ENCODE measurements at regions not wholly inside any gene's neighbourhood (a gene's known extent, or its start where the extent isn't known, plus 50 kb on each side); places are given as distances from the start of the nearest gene placed in this dataset.

GRCh38 chr5:100965291-100965690 lies 62.2 kb upstream of the ST8SIA4 start:
- POLR2A ChIA-PET (ENCODE audit: partially characterized antibody), result no interaction called here
- Histone ChIP-seq H4K8ac (ENCODE audit: extremely low read depth, insufficient read depth, low read length) (no peak overlapping the region), H3K79me1 (ENCODE audit: low read depth, low read length) (no peaks in the 10 kb centered on the region), H2BK15ac (ENCODE audit: low read length) (no peak overlapping the region), H2BK12ac (ENCODE audit: low read depth, low read length) (no peak overlapping the region), H3K79me2 (ENCODE audit: control insufficient read depth in 1 of 2, insufficient read depth in 2 of 2, low read length in 2 of 2) (no peaks in the 10 kb centered on the region), H3K4me2 (ENCODE audit: insufficient read depth in 1 of 2, low read depth in 2 of 2, low read length in 2 of 2) (no peak overlapping the region), H3K4me1 (replicated peaks in 1 of 4; ENCODE audit: control insufficient read depth in 3 of 4, insufficient read depth in 4 of 4, low read length in 3 of 4) (no peaks in the 10 kb centered on the region), H3K18ac (ENCODE audit: extremely low read depth, low read length) (no peak overlapping the region), H2AK5ac (ENCODE audit: low read depth, low read length) (no peak overlapping the region), H3K14ac (ENCODE audit: insufficient read length) (no peak overlapping the region), H2BK5ac (ENCODE audit: low read depth, low read length) (no peak overlapping the region), H2BK20ac (ENCODE audit: low read length) (no peak overlapping the region), H4K91ac (replicated peaks; ENCODE audit: insufficient read length, low read length) (no peak overlapping the region), H3K4me3 (ENCODE audit: extremely low read depth in 1 of 4, insufficient read depth in 2 of 4, low read depth in 3 of 4, low read length in 4 of 4) (no peak overlapping the region), H3K23me2 (ENCODE audit: low read depth, low read length) (no peaks in the 10 kb centered on the region), H2BK120ac (replicated peaks; ENCODE audit: low read depth, low read length) (no peak overlapping the region), H4K5ac (ENCODE audit: insufficient read length, low read depth, low read length) (no peak overlapping the region), H3K36me3 (ENCODE audit: control insufficient read depth in 2 of 4, insufficient read depth in 4 of 4, low read length in 3 of 4) (no peaks in the 10 kb centered on the region), H3K23ac (ENCODE audit: insufficient read length) (no peak overlapping the region), H3K56ac (replicated peaks; ENCODE audit: insufficient read length, low read depth, low read length) (no peak overlapping the region), H3K4ac (replicated peaks; ENCODE audit: insufficient read length, low read depth, low read length) (no peak overlapping the region), H3K9me3 (ENCODE audit: insufficient read depth in 2 of 2, low read depth in 1 of 2, low read length in 1 of 2) (no peaks in the 10 kb centered on the region), H4K20me1 (replicated peaks in 1 of 2; ENCODE audit: control insufficient read depth in 1 of 2, insufficient read depth in 2 of 2, low read length in 2 of 2) (no peaks in the 10 kb centered on the region), H3K9ac (replicated peaks in 1 of 4; ENCODE audit: extremely low read depth in 1 of 4, low read depth in 3 of 4, low read length in 3 of 4) (no peak overlapping the region), H3K27ac (ENCODE audit: low read depth, low read length) (no peak overlapping the region), H3K27me3 (replicated peaks in 1 of 4; ENCODE audit: control insufficient read depth in 3 of 4, extremely low read depth in 1 of 4, insufficient read depth in 3 of 4, low read length in 3 of 4) (no peaks in the 10 kb centered on the region), H2AFZ (ENCODE audit: low read length) (no peak overlapping the region)
- CTCF ChIA-PET (ENCODE audit: partially characterized antibody), result no interaction called here
- DNase-seq (ENCODE audit: low read depth in 1 of 2, low spot score in 2 of 2) (no peak), FAIRE-seq (no peak)
- TF ChIP-seq EGR1 (IDR thresholded peaks at IDR 0.05; ENCODE audit: borderline replicate concordance, low read depth, low read length) (no peak), USF2 (IDR thresholded peaks at IDR 0.05; ENCODE audit: low read length) (no peak), KDM1A (IDR thresholded peaks at IDR 0.05; ENCODE audit: borderline replicate concordance, low read length) (no peak), BCL11A (IDR thresholded peaks at IDR 0.05; ENCODE audit: low read depth in 2 of 2, low read length in 2 of 2) (no peak), TCF12 (IDR thresholded peaks at IDR 0.05; ENCODE audit: low read depth, low read length) (no peak), SP1 (IDR thresholded peaks at IDR 0.05; ENCODE audit: low read depth, low read length) (no peak), EZH2 (IDR thresholded peaks at IDR 0.05; ENCODE audit: low read depth, low read length, severe bottlenecking) (no peak), MAFK (IDR thresholded peaks at IDR 0.05; ENCODE audit: low read depth, low read length) (no peak), NRF1 (IDR thresholded peaks at IDR 0.05; ENCODE audit: low read depth, low read length) (no peak)

All from H1 (cell line).